Esophagus squamous epithelium (tissue), 4 donors: ENCODE measurements at regions not wholly inside any gene's neighbourhood (a gene's known extent, or its start where the extent isn't known, plus 50 kb on each side); places are given as distances from the start of the nearest gene placed in this dataset.

Experiments
- POLR2A ChIP-seq, 4 donors: fragments of 450-650 bp; IDR thresholded peaks; one replicate each; pipeline ENCODE4 v1.6.1; 2017; ENCODE audit warnings: antibody characterized with exemption in 4 of 4, mild to moderate bottlenecking in 4 of 4, moderate library complexity in 3 of 4
- TF ChIP-seq, protein P1 (sequence below), 6 experiments: fragments of 450-650 bp in 4 of 6; fragments of 200-600 bp in 2 of 6; sonication (generic) in 2 of 6; IDR thresholded peaks; one replicate each; pipeline ENCODE4 v1.5.1; 2016 to 2019; ENCODE audit warnings: antibody characterized with exemption in 6 of 6, mild to moderate bottlenecking in 4 of 6, moderate library complexity in 4 of 6

DNA sequence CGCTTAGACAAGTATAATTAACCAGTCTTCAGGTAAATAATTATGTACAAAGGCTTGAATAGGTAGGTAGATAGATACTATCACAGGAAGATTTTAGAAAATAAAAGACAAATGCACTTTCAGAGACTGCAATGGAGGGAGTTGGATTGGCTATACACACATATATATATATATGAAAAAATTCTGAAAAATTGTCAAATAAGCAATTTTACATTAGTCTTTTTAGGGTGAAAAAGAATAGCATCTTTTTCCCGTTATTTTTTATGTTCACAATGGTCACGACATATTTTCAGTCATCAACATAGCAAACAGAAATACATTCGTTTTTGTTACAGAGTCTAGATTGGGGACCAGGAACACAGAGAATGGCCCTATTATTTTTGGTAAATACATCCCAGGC, 385.9 kb upstream of the ACTRT1 start:
- TF ChIP-seq, protein P1, sequence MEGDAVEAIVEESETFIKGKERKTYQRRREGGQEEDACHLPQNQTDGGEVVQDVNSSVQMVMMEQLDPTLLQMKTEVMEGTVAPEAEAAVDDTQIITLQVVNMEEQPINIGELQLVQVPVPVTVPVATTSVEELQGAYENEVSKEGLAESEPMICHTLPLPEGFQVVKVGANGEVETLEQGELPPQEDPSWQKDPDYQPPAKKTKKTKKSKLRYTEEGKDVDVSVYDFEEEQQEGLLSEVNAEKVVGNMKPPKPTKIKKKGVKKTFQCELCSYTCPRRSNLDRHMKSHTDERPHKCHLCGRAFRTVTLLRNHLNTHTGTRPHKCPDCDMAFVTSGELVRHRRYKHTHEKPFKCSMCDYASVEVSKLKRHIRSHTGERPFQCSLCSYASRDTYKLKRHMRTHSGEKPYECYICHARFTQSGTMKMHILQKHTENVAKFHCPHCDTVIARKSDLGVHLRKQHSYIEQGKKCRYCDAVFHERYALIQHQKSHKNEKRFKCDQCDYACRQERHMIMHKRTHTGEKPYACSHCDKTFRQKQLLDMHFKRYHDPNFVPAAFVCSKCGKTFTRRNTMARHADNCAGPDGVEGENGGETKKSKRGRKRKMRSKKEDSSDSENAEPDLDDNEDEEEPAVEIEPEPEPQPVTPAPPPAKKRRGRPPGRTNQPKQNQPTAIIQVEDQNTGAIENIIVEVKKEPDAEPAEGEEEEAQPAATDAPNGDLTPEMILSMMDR (IDR thresholded peaks at IDR 0.05): no peak
- TF ChIP-seq POLR2A (IDR thresholded peaks at IDR 0.05): no peak
